ENCODE measurements at regions not wholly inside any gene's neighbourhood (a gene's known extent, or its start where the extent isn't known, plus 50 kb on each side); places are given as distances from the start of the nearest gene placed in this dataset.
"Not testable (repeated sequence)": the region's sequence is repeated elsewhere in the genome, so short reads cannot be mapped to it uniquely, and the experiment has no call there.

GRCh38 chr13:38415233-38415632 lies 65.6 kb downstream of the UFM1 start:
- no peaks in the 10 kb centered on the region; the same call in 1 of the 2 replicates for H3K4me1 ChIP-seq
- H3K27me3 ChIP-seq (ENCODE audit: low read depth) = no peaks in the 10 kb centered on the region
- H3K4me3 ChIP-seq = no peak overlapping the region
- in situ Hi-C loops (cut with MboI; ENCODE audit: low sequenced_read_pairs) = no loop called here
- no peaks in the 10 kb centered on the region for H3K36me3 ChIP-seq (replicated peaks)
- DNase-seq (ENCODE audit: low spot score in 2 of 2) = no peak
- H3K9me3 ChIP-seq = no peaks in the 10 kb centered on the region

- H3K9me3 ChIP-seq = no peaks in the 10 kb centered on the region
- in situ Hi-C loops (cut with MboI; ENCODE audit: low sequenced_read_pairs) = no loop called here
- H3K4me1 ChIP-seq = no peaks in the 10 kb centered on the region; the same call in 1 of the 2 replicates
- no peak for DNase-seq (ENCODE audit: low spot score in 2 of 2)
- H3K36me3 ChIP-seq (replicated peaks) = no peaks in the 10 kb centered on the region
- H3K4me3 ChIP-seq = no peak overlapping the region
- no peaks in the 10 kb centered on the region for H3K27me3 ChIP-seq (ENCODE audit: low read depth)
Measured at GRCh38 chr13:38417241-38417640, 67.6 kb downstream of the UFM1 start.

- Histone ChIP-seq H3K27me3 (ENCODE audit: low read depth) (no peaks in the 10 kb centered on the region), H3K4me1 (no peaks in the 10 kb centered on the region; the same call in 1 of the 2 replicates), H3K4me3 (no peak overlapping the region), H3K36me3 (replicated peaks) (no peaks in the 10 kb centered on the region), H3K9me3 (no peaks in the 10 kb centered on the region)
- DNase-seq (ENCODE audit: low spot score in 2 of 2) = peak in 1 of 2 experiments; percentile 27
- in situ Hi-C loops (cut with MboI; ENCODE audit: low sequenced_read_pairs) = no loop called here
Measured at GRCh38 chr13:38417727-38418126, 68.1 kb downstream of the UFM1 start.

- Histone ChIP-seq H3K27me3 (ENCODE audit: low read depth) (no peaks in the 10 kb centered on the region), H3K4me1 (no peaks in the 10 kb centered on the region; the same call in 1 of the 2 replicates), H3K9me3 (no peaks in the 10 kb centered on the region), H3K36me3 (replicated peaks) (no peaks in the 10 kb centered on the region), H3K4me3 (no peak overlapping the region)
- DNase-seq (ENCODE audit: low spot score in 2 of 2) = no peak
- in situ Hi-C loops (cut with MboI; ENCODE audit: low sequenced_read_pairs) = no loop called here
Measured at GRCh38 chr13:38418286-38418685, 68.6 kb downstream of the UFM1 start.

- no peaks in the 10 kb centered on the region; the same call in 1 of the 2 replicates for H3K4me1 ChIP-seq
- no peaks in the 10 kb centered on the region for H3K9me3 ChIP-seq
- no peak overlapping the region for H3K4me3 ChIP-seq
- no peak for DNase-seq (ENCODE audit: low spot score in 2 of 2)
- in situ Hi-C loops (cut with MboI; ENCODE audit: low sequenced_read_pairs) = no loop called here
- H3K27me3 ChIP-seq (ENCODE audit: low read depth) = no peaks in the 10 kb centered on the region
- no peaks in the 10 kb centered on the region for H3K36me3 ChIP-seq (replicated peaks)
Measured at GRCh38 chr13:38419312-38419873, 69.7 kb downstream of the UFM1 start.

GRCh38 chr13:38421590-38422560 lies 72.2 kb downstream of the UFM1 start:
- Histone ChIP-seq H3K4me1 (peaks cover 3% of the 10 kb centered on the region), H3K27me3 (ENCODE audit: low read depth) (no peaks in the 10 kb centered on the region), H3K36me3 (replicated peaks) (no peaks in the 10 kb centered on the region), H3K4me3 (no peak overlapping the region), H3K9me3 (no peaks in the 10 kb centered on the region)
- in situ Hi-C loops (cut with MboI; ENCODE audit: low sequenced_read_pairs) = no loop called here
- DNase-seq (ENCODE audit: low spot score in 2 of 2) = no peak

- no peak for DNase-seq (ENCODE audit: low spot score in 2 of 2)
- no peaks in the 10 kb centered on the region for H3K27me3 ChIP-seq (ENCODE audit: low read depth)
- no peak overlapping the region for H3K4me3 ChIP-seq
- in situ Hi-C loops (cut with MboI; ENCODE audit: low sequenced_read_pairs) = no loop called here
- H3K4me1 ChIP-seq = peaks cover 3% of the 10 kb centered on the region
- H3K9me3 ChIP-seq = no peaks in the 10 kb centered on the region
- no peaks in the 10 kb centered on the region for H3K36me3 ChIP-seq (replicated peaks)
Measured at GRCh38 chr13:38429916-38430315, 80.3 kb downstream of the UFM1 start.

GRCh38 chr13:38430796-38431195 lies 81.1 kb downstream of the UFM1 start:
- in situ Hi-C loops (cut with MboI; ENCODE audit: low sequenced_read_pairs) = no loop called here
- peaks cover 3% of the 10 kb centered on the region for H3K4me1 ChIP-seq
- no peaks in the 10 kb centered on the region for H3K9me3 ChIP-seq
- H3K4me3 ChIP-seq = no peak overlapping the region
- no peak for DNase-seq (ENCODE audit: low spot score in 2 of 2)
- no peaks in the 10 kb centered on the region for H3K36me3 ChIP-seq (replicated peaks)
- H3K27me3 ChIP-seq (ENCODE audit: low read depth) = no peaks in the 10 kb centered on the region

- H3K27me3 ChIP-seq (ENCODE audit: low read depth) = no peaks in the 10 kb centered on the region
- H3K36me3 ChIP-seq (replicated peaks) = no peaks in the 10 kb centered on the region
- in situ Hi-C loops (cut with MboI; ENCODE audit: low sequenced_read_pairs) = no loop called here
- DNase-seq (ENCODE audit: low spot score in 2 of 2) = peak in 1 of 2 experiments; percentile 48
- no peaks in the 10 kb centered on the region for H3K4me1 ChIP-seq
- no peak overlapping the region for H3K4me3 ChIP-seq
- H3K9me3 ChIP-seq = no peaks in the 10 kb centered on the region
Measured at GRCh38 chr13:38440666-38441065, 91.0 kb downstream of the UFM1 start.

GRCh38 chr13:38444904-38445303 lies 95.3 kb downstream of the UFM1 start:
- DNase-seq (ENCODE audit: low spot score in 2 of 2) = peak; percentile 7 to 26
- no peaks in the 10 kb centered on the region for H3K4me1 ChIP-seq
- no peaks in the 10 kb centered on the region for H3K27me3 ChIP-seq (ENCODE audit: low read depth)
- H3K4me3 ChIP-seq = no peak overlapping the region
- no peaks in the 10 kb centered on the region for H3K9me3 ChIP-seq
- in situ Hi-C loops (cut with MboI; ENCODE audit: low sequenced_read_pairs) = no loop called here
- H3K36me3 ChIP-seq (replicated peaks) = no peaks in the 10 kb centered on the region

- in situ Hi-C loops (cut with MboI; ENCODE audit: low sequenced_read_pairs) = no loop called here
- Histone ChIP-seq H3K36me3 (replicated peaks) (no peaks in the 10 kb centered on the region), H3K27me3 (ENCODE audit: low read depth) (no peaks in the 10 kb centered on the region), H3K4me3 (no peak overlapping the region), H3K9me3 (no peaks in the 10 kb centered on the region), H3K4me1 (no peaks in the 10 kb centered on the region)
- DNase-seq (ENCODE audit: low spot score in 2 of 2) = no peak
Measured at GRCh38 chr13:38452656-38453055, 103.0 kb downstream of the UFM1 start.

GRCh38 chr13:38462605-38463004 lies 113.0 kb downstream of the UFM1 start:
- Histone ChIP-seq H3K9me3 (no peaks in the 10 kb centered on the region), H3K4me1 (no peaks in the 10 kb centered on the region), H3K36me3 (replicated peaks) (no peaks in the 10 kb centered on the region), H3K4me3 (no peak overlapping the region), H3K27me3 (ENCODE audit: low read depth) (no peaks in the 10 kb centered on the region)
- no peak for DNase-seq (ENCODE audit: low spot score in 2 of 2)
- in situ Hi-C loops (cut with MboI; ENCODE audit: low sequenced_read_pairs) = no loop called here

- in situ Hi-C loops (cut with MboI; ENCODE audit: low sequenced_read_pairs) = no loop called here
- no peak for DNase-seq (ENCODE audit: low spot score in 2 of 2)
- H3K4me3 ChIP-seq = no peak overlapping the region
- no peaks in the 10 kb centered on the region for H3K36me3 ChIP-seq (replicated peaks)
- no peaks in the 10 kb centered on the region for H3K9me3 ChIP-seq
- no peaks in the 10 kb centered on the region for H3K27me3 ChIP-seq (ENCODE audit: low read depth)
- H3K4me1 ChIP-seq = no peaks in the 10 kb centered on the region
Measured at GRCh38 chr13:38463048-38463447, 113.4 kb downstream of the UFM1 start.

GRCh38 chr13:38472411-38472810 lies 122.8 kb downstream of the UFM1 start:
- H3K4me1 ChIP-seq; DNase-seq (ENCODE audit: low spot score in 2 of 2); H3K4me3 ChIP-seq; H3K27me3 ChIP-seq (ENCODE audit: low read depth); H3K36me3 ChIP-seq (replicated peaks); in situ Hi-C loops (cut with MboI; ENCODE audit: low sequenced_read_pairs); H3K9me3 ChIP-seq: not testable (repeated sequence)

All from HAP-1 (cell line).